Astrocyte (in vitro differentiated cells and primary cell): ENCODE measurements at regions not wholly inside any gene's neighbourhood (a gene's known extent, or its start where the extent isn't known, plus 50 kb on each side); places are given as distances from the start of the nearest gene placed in this dataset.
A peak's percentile ranks its signal among the peaks of the same experiment; 100 is the strongest.
"Not testable (repeated sequence)": the region's sequence is repeated elsewhere in the genome, so short reads cannot be mapped to it uniquely, and the experiment has no call there.

ENCODE experiments used
- DNase-seq: peaks from one replicate; pipeline ENCODE4 v3.0.0-alpha.2; 2010; ENCODE audit warnings: low read depth
- FAIRE-seq: peaks from 2 replicates; lab custom pipeline; 2011; peaks lifted over from hg19 to GRCh38; lab: Jason Lieb, UNC
- H2AFZ ChIP-seq: 2 replicates; pipeline ENCODE4 v1.6.0; 2012; ENCODE audit warnings: low read depth, low read length, inconsistent platforms
- H3K27ac ChIP-seq: 2 replicates; pipeline ENCODE4 v1.5.1; 2011; ENCODE audit warnings: low read depth, low read length, inconsistent platforms
- H3K27me3 ChIP-seq: 2 replicates; pipeline ENCODE4 v1.6.0; 2011; ENCODE audit warnings: low read length, inconsistent platforms; ENCODE audit not compliant: insufficient read depth
- H3K36me3 ChIP-seq: 2 replicates; pipeline ENCODE4 v1.5.1; 2011; ENCODE audit warnings: low read length, inconsistent platforms; ENCODE audit not compliant: insufficient read depth
- H3K4me1 ChIP-seq: 2 replicates; pipeline ENCODE4 v1.5.1; 2011; ENCODE audit warnings: low read length, inconsistent platforms; ENCODE audit not compliant: insufficient read depth
- H3K4me2 ChIP-seq: 2 replicates; pipeline ENCODE4 v1.6.0; 2012; ENCODE audit warnings: low read length, inconsistent platforms
- H3K4me3 ChIP-seq: 2 replicates; pipeline ENCODE4 v1.5.1; 2011; ENCODE audit warnings: low read depth, mild to moderate bottlenecking, low read length, inconsistent platforms; ENCODE audit not compliant: insufficient read depth
- H3K79me2 ChIP-seq: 2 replicates; pipeline ENCODE4 v1.6.0; 2012; ENCODE audit warnings: mild to moderate bottlenecking, low read length, inconsistent platforms; ENCODE audit not compliant: insufficient read depth
- H3K9ac ChIP-seq: 2 replicates; pipeline ENCODE4 v1.6.0; 2012; ENCODE audit warnings: mild to moderate bottlenecking, low read length, inconsistent platforms
- H3K9me3 ChIP-seq: 2 replicates; pipeline ENCODE4 v1.5.1; 2012; ENCODE audit warnings: low read depth, mild to moderate bottlenecking, low read length, inconsistent platforms; ENCODE audit not compliant: insufficient read depth
- H4K20me1 ChIP-seq: 2 replicates; pipeline ENCODE4 v1.6.0; 2012; ENCODE audit warnings: low read length, inconsistent platforms; ENCODE audit not compliant: insufficient read depth
- H3K27ac Mint-ChIP-seq: one replicate; pipeline ENCODE4 v1.8.0; 2021; ENCODE audit warnings: mild to moderate bottlenecking, mixed read lengths; ENCODE audit not compliant: unreplicated experiment
- H3K27me3 Mint-ChIP-seq: one replicate; pipeline ENCODE4 v1.8.0; 2021; ENCODE audit warnings: low read depth, mixed read lengths; ENCODE audit not compliant: unreplicated experiment
- H3K36me3 Mint-ChIP-seq: one replicate; pipeline ENCODE4 v1.8.0; 2021; ENCODE audit warnings: low read depth, mixed read lengths; ENCODE audit not compliant: unreplicated experiment
- H3K4me1 Mint-ChIP-seq: one replicate; pipeline ENCODE4 v1.8.0; 2021; ENCODE audit warnings: low read depth, mixed read lengths; ENCODE audit not compliant: unreplicated experiment
- H3K4me3 Mint-ChIP-seq: one replicate; pipeline ENCODE4 v1.8.0; 2021; ENCODE audit warnings: mild to moderate bottlenecking, moderate library complexity, mixed read lengths; ENCODE audit not compliant: unreplicated experiment
- H3K9me3 Mint-ChIP-seq: one replicate; pipeline ENCODE4 v1.8.0; 2021; ENCODE audit warnings: mild to moderate bottlenecking, mixed read lengths; ENCODE audit not compliant: unreplicated experiment
- EZH2 ChIP-seq: IDR thresholded peaks from 2 replicates; pipeline ENCODE4 v1.6.1; 2012; ENCODE audit warnings: mild to moderate bottlenecking, low read length, inconsistent platforms; ENCODE audit not compliant: insufficient read depth
- TF ChIP-seq, protein P1 (sequence below): IDR thresholded peaks from 2 replicates; pipeline ENCODE4 v1.5.1; 2011; ENCODE audit warnings: low read depth, mild to moderate bottlenecking, inconsistent platforms, low read length, moderate library complexity; ENCODE audit not compliant: insufficient read depth

DNA sequence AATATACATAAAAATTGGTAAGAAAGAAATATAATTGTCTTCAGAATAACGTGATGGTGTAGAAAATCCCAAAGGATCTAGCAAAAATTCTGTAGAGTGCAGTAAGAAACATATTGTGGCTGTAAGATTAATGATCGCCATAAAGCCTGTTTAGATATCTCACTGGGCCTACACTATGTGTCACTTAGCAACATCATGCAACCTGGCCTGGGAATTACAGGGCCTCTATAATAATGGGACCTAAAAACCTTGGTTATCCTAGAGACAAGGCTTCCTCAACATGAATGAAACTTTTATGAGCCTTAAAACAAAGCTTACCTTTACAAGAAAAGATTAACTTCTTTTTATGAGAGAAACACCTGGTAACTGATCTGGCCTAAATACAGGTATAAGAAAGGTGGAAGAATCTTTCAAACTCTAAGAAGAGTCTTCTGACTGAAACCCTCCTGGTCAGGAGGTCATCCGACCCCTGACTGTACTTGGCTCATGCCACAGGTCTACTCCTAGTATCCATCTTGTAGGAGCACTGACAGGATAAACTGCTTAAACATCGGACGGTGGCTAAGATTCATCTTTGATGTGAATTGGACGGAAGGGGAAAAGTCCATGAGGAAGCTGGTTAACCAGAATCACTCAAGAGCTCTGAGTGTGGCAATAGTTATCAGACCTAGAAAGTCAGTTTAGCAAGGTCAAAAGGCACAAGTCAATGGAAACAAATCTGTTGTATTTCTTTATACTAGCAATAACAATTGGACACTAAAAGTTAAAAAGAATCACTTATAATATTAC lies 1155.1 kb upstream of the SORCS1 start:
- Histone ChIP-seq H3K4me2 (no peak overlapping the region), H3K27ac (no peak overlapping the region), H2AFZ (no peak overlapping the region), H3K4me3 (no peak overlapping the region), H3K9ac (no peak overlapping the region), H3K4me1 (no peaks in the 10 kb centered on the region), H3K36me3 (no peaks in the 10 kb centered on the region), H4K20me1 (no peaks in the 10 kb centered on the region), H3K27me3 (no peaks in the 10 kb centered on the region), H3K79me2 (no peaks in the 10 kb centered on the region), H3K9me3 (no peaks in the 10 kb centered on the region)
- Mint-ChIP-seq H3K9me3 (no peaks in the 10 kb centered on the region), H3K27ac (no peak overlapping the region), H3K4me1 (no peaks in the 10 kb centered on the region), H3K4me3 (no peak overlapping the region), H3K36me3 (no peaks in the 10 kb centered on the region), H3K27me3 (peaks cover 6% of the 10 kb centered on the region)
- TF ChIP-seq, protein P1, sequence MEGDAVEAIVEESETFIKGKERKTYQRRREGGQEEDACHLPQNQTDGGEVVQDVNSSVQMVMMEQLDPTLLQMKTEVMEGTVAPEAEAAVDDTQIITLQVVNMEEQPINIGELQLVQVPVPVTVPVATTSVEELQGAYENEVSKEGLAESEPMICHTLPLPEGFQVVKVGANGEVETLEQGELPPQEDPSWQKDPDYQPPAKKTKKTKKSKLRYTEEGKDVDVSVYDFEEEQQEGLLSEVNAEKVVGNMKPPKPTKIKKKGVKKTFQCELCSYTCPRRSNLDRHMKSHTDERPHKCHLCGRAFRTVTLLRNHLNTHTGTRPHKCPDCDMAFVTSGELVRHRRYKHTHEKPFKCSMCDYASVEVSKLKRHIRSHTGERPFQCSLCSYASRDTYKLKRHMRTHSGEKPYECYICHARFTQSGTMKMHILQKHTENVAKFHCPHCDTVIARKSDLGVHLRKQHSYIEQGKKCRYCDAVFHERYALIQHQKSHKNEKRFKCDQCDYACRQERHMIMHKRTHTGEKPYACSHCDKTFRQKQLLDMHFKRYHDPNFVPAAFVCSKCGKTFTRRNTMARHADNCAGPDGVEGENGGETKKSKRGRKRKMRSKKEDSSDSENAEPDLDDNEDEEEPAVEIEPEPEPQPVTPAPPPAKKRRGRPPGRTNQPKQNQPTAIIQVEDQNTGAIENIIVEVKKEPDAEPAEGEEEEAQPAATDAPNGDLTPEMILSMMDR: no peak
- TF ChIP-seq EZH2: no peak
- FAIRE-seq (no peak), DNase-seq (no peak)

DNA sequence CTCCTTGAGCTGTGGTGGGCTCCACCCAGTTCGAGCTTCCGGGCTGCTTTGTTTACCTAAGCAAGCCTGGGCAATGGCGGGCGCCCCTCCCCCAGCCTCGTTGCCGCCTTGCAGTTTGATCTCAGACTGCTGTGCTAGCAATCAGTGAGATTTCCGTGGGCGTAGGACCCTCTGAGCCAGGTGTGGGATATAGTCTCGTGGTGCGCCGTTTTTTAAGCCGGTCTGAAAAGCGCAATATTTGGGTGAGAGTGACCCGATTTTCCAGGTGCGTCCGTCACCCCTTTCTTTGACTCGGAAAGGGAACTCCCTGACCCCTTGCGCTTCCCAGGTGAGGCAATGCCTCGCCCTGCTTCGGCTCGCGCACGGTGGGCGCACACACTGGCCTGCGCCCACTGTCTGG lies 1151.1 kb upstream of the SORCS1 start:
- not testable (repeated sequence) for H2AFZ ChIP-seq, H3K27ac Mint-ChIP-seq, H3K4me1 Mint-ChIP-seq, H3K9me3 ChIP-seq, H3K4me1 ChIP-seq, H3K79me2 ChIP-seq, H3K27ac ChIP-seq, H3K36me3 Mint-ChIP-seq, H3K36me3 ChIP-seq, H3K9ac ChIP-seq, H3K27me3 ChIP-seq, H3K27me3 Mint-ChIP-seq, H3K4me3 ChIP-seq, FAIRE-seq, H4K20me1 ChIP-seq, H3K4me2 ChIP-seq, DNase-seq, H3K9me3 Mint-ChIP-seq
- H3K4me3 Mint-ChIP-seq: peak overlapping the region; percentile 14

DNA sequence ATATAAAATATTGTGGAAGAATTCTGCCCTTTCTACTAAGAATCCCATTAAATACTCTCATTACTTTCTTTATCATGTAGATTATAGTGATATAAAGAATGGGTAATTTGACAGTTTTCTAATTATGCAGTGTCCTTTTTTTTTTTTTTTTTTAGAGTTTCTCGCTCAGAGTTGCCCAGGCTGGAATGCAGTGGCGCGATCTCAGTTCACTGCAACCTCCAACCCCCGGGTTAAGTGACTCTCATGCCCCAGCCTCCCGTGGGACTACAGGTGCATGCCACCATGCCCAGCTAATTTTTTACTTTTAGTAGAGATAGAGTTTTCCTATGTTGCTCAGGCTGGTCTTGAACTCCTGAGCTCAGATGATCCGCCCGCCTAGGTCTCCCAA lies 1143.4 kb upstream of the SORCS1 start:
- Histone ChIP-seq H3K9me3 (no peaks in the 10 kb centered on the region), H3K4me3 (no peak overlapping the region), H2AFZ (no peak overlapping the region), H3K79me2 (no peaks in the 10 kb centered on the region), H3K27me3 (no peaks in the 10 kb centered on the region), H3K9ac (no peak overlapping the region), H3K27ac (no peak overlapping the region), H3K4me1 (no peaks in the 10 kb centered on the region), H3K4me2 (no peak overlapping the region), H4K20me1 (no peaks in the 10 kb centered on the region), H3K36me3 (no peaks in the 10 kb centered on the region)
- Mint-ChIP-seq H3K27ac (no peak overlapping the region), H3K4me1 (peaks cover 5% of the 10 kb centered on the region), H3K27me3 (no peaks in the 10 kb centered on the region), H3K4me3 (no peak overlapping the region), H3K9me3 (no peaks in the 10 kb centered on the region), H3K36me3 (no peaks in the 10 kb centered on the region)
- FAIRE-seq (no peak), DNase-seq (no peak)
- TF ChIP-seq EZH2: no peak
- TF ChIP-seq, protein P1: no peak
